GM12878 (cell line): ENCODE measurements at regions not wholly inside any gene's neighbourhood (a gene's known extent, or its start where the extent isn't known, plus 50 kb on each side); places are given as distances from the start of the nearest gene placed in this dataset.

Source experiments
- ATAC-seq: fragments of 200-7000 bp; cut with Tn5 transposase; 3 replicates; pipeline ENCODE4 v1.9.1; 2020; ENCODE audit warnings: mild to moderate bottlenecking, moderate library complexity
- BruUV-seq: library from RNA; stranded (reverse); fragments of 400-500 nt; replicated peaks from 2 replicates; lab custom pipeline; 2021; lab: Mats Ljungman, UMichigan
- CTCF ChIA-PET: fragments of 300-600 bp; sonication (Branson Sonifier 250); formaldehyde crosslinking; extraction: SDS; loops from one replicate; lab custom pipeline; 2021; ENCODE audit warnings: inconsistent platforms; lab: Yijun Ruan, JAX
- POLR2A ChIA-PET: fragments of 350-600 bp; formaldehyde crosslinking; extraction: SDS; loops from one replicate; lab custom pipeline; 2021; ENCODE audit warnings: inconsistent platforms; lab: Charles Lee
- RAD21 ChIA-PET: fragments of 300-600 bp; sonication (Branson Sonifier 250); formaldehyde crosslinking; loops from one replicate; lab custom pipeline; 2023; ENCODE audit warnings: antibody characterized with exemption; ENCODE audit not compliant: unreplicated experiment; lab: Charles Lee
- SMC1A ChIA-PET: fragments of 300-600 bp; sonication (Branson Sonifier 250); formaldehyde crosslinking; loops from one replicate; lab custom pipeline; 2023; ENCODE audit not compliant: unreplicated experiment, uncharacterized antibody; lab: Charles Lee
- DNase-seq: peaks from one replicate; pipeline ENCODE4 v3.0.0-alpha.2; 2011; ENCODE audit warnings: low read depth, low spot score
- FAIRE-seq: peaks from 3 replicates; lab custom pipeline; 2011; peaks lifted over from hg19 to GRCh38; lab: Jason Lieb, UNC
- H2AFZ ChIP-seq: 2 replicates; pipeline ENCODE4 v1.6.0; 2011; ENCODE audit warnings: low read depth, low read length, control low read depth; ENCODE audit not compliant: control insufficient read depth
- H3K27ac ChIP-seq: 2 replicates; pipeline ENCODE4 v1.5.1; 2011; ENCODE audit warnings: control low read depth; ENCODE audit not compliant: control insufficient read depth, insufficient read depth
- H3K27me3 ChIP-seq, 2 experiments: replicated peaks in 1 of 2; 2 replicates each; pipeline versions ENCODE4 v1.6.0 to v1.6.1; 2011; ENCODE audit warnings: low read length in 1 of 2; ENCODE audit not compliant: control insufficient read depth in 2 of 2, insufficient read depth in 2 of 2
- H3K36me3 ChIP-seq, 2 experiments: 2 replicates each; pipeline ENCODE4 v1.5.1; 2011; ENCODE audit warnings: low read length in 1 of 2; ENCODE audit not compliant: control insufficient read depth in 2 of 2, insufficient read depth in 2 of 2
- H3K4me1 ChIP-seq: 2 replicates; pipeline ENCODE4 v1.6.1; 2011; ENCODE audit warnings: mild to moderate bottlenecking, low read length, moderate library complexity, mixed read lengths; ENCODE audit not compliant: control insufficient read depth, insufficient read depth
- H3K4me2 ChIP-seq: 2 replicates; pipeline ENCODE4 v1.6.0; 2011; ENCODE audit warnings: control low read depth; ENCODE audit not compliant: control insufficient read depth, insufficient read depth
- H3K4me3 ChIP-seq: fragments of 200-600 bp; sonication (generic); 2 replicates; pipeline ENCODE4 v1.5.1; 2016
- H3K79me2 ChIP-seq: 2 replicates; pipeline ENCODE4 v1.6.0; 2011; ENCODE audit warnings: low read length; ENCODE audit not compliant: control insufficient read depth, insufficient read depth
- H3K9ac ChIP-seq: 2 replicates; pipeline ENCODE4 v1.8.0; 2011; ENCODE audit warnings: low read length, control low read depth, mixed read lengths; ENCODE audit not compliant: control insufficient read depth, insufficient read depth
- H3K9me3 ChIP-seq: replicated peaks from 3 replicates; pipeline ENCODE4 v1.5.1; 2011; ENCODE audit warnings: mild to moderate bottlenecking, low read length; ENCODE audit not compliant: control insufficient read depth, insufficient read depth
- H4K20me1 ChIP-seq: 2 replicates; pipeline ENCODE4 v1.6.0; 2011; ENCODE audit not compliant: control insufficient read depth, insufficient read depth
- CTCF ChIP-seq, 3 experiments: IDR thresholded peaks in 2 of 3; conservative IDR thresholded peaks in 1 of 3; 2 replicates each; pipeline ENCODE4 v1.5.1; 2011; ENCODE audit warnings: low read depth in 3 of 3, low read length in 3 of 3, mild to moderate bottlenecking in 3 of 3, control low read depth in 2 of 3, moderate library complexity in 2 of 3, inconsistent platforms in 1 of 3, mixed read lengths in 1 of 3; ENCODE audit not compliant: control insufficient read depth in 2 of 3, insufficient read depth in 1 of 3; ENCODE audit errors: extremely low read depth in 1 of 3
- POU2F2 ChIP-seq: IDR thresholded peaks from 3 replicates; pipeline ENCODE4 v1.6.1; 2011; ENCODE audit warnings: low read depth, mild to moderate bottlenecking, low read length, borderline replicate concordance
- RAD21 ChIP-seq: IDR thresholded peaks from 2 replicates; pipeline ENCODE4 v1.6.1; 2011; ENCODE audit warnings: mild to moderate bottlenecking, low read depth, low read length, moderate library complexity; ENCODE audit not compliant: insufficient read depth
- SMAD1 ChIP-seq: fragments of 450-650 bp; IDR thresholded peaks from 2 replicates; pipeline ENCODE4 v1.6.1; 2018; ENCODE audit warnings: mild to moderate bottlenecking, low read depth; ENCODE audit not compliant: partially characterized antibody
- WRNIP1 ChIP-seq: IDR thresholded peaks from 2 replicates; pipeline ENCODE4 v1.6.1; 2011; ENCODE audit warnings: low read depth, low read length, improper control_type of control experiment, borderline replicate concordance
- YY1 ChIP-seq: IDR thresholded peaks from 2 replicates; pipeline ENCODE4 v1.6.1; 2011; ENCODE audit warnings: low read depth, mild to moderate bottlenecking, low read length
- ZNF24 ChIP-seq: fragments of 450-650 bp; IDR thresholded peaks from 2 replicates; pipeline ENCODE4 v1.6.1; 2017; ENCODE audit warnings: antibody characterized with exemption, mild to moderate bottlenecking
- WGBS: methylation state at CpG from one replicate; pipeline ENCODE4 v1.1.6; 2016; ENCODE audit warnings: low lambda C conversion rate; ENCODE audit not compliant: insufficient replicate concordance, insufficient coverage; ENCODE audit errors: missing lambda C conversion rate; 5-methylcytosine and 5-hydroxymethylcytosine counted together
- in situ Hi-C: fragments of 300-500 bp; cut with MboI; formaldehyde crosslinking; loops from 9 replicates; pipeline ENCODE4 v1.14.3; 2018; ENCODE audit warnings: mixed read lengths
- intact Hi-C: fragments of 100-400 bp; cut with micrococcal nuclease; formaldehyde crosslinking; loops from one replicate; pipeline ENCODE4 v1.14.2; 2022; ENCODE audit not compliant: unreplicated experiment

GRCh38 chr11:95577716-95578460, 211.7 kb downstream of the FAM76B start:
- CTCF ChIA-PET, result interaction anchor here (0.8 to 3.2 kb wide), 16 partner anchors 12 to 425 kb away, joined by 3 to 21 read pairs (median 4); no protein-coding TSS in a partner anchor
- H3K9me3 ChIP-seq, result no peaks in the 10 kb centered on the region
- TF ChIP-seq POU2F2 (no peak), RAD21 (peak; percentile 45; the same call in 1 of the 2 replicates), SMAD1 (no peak), WRNIP1 (no peak), ZNF24 (no peak), YY1 (peak; percentile 44; the same call in 1 of the 2 replicates), CTCF (IDR thresholded peaks at IDR 0.05 in 2 of 3, conservative IDR thresholded peaks at IDR 0.05 in 1 of 3; ENCODE audit: control insufficient read depth in 2 of 3, extremely low read depth in 1 of 3, insufficient read depth in 1 of 3, low read depth in 3 of 3, low read length in 3 of 3) (peak; percentile 10 to 23 (median 11); a peak in 2 of 6 replicates)
- POLR2A ChIA-PET, result interaction anchor here (1.2 to 2.0 kb wide), 3 partner anchors 15 to 23 kb away, joined by 3 to 11 read pairs (median 5); no protein-coding TSS in a partner anchor
- H4K20me1 ChIP-seq, result no peaks in the 10 kb centered on the region
- no TSS peak for BruUV-seq
- no peak overlapping the region for H3K4me2 ChIP-seq
- DNase-seq, result no peak
- no peaks in the 10 kb centered on the region for H3K36me3 ChIP-seq
- intact Hi-C loops (loop anchor here (1.0 to 5.0 kb wide), 3 partner anchors 127 to 426 kb away; no protein-coding TSS in a partner anchor), in situ Hi-C loops (no loop called here)
- no peaks in the 10 kb centered on the region for H3K27me3 ChIP-seq
- no peak overlapping the region for H3K27ac ChIP-seq
- H3K9ac ChIP-seq, result no peak overlapping the region
- no peaks in the 10 kb centered on the region for H3K79me2 ChIP-seq
- SMC1A ChIA-PET, result interaction anchor here (0.6 to 4.1 kb wide), 17 partner anchors 11 to 426 kb away, joined by 3 to 48 read pairs (median 4); no protein-coding TSS in a partner anchor
- H3K4me1 ChIP-seq, result no peaks in the 10 kb centered on the region
- peak; percentile 85 for ATAC-seq
- RAD21 ChIA-PET, result interaction anchor here (1.0 to 3.9 kb wide), 10 partner anchors 10 to 426 kb away, joined by 3 to 25 read pairs (median 4); no protein-coding TSS in a partner anchor
- no peak overlapping the region for H3K4me3 ChIP-seq
- 31% methylated on average over 2 of the region's 2 CpGs for WGBS
- no peak overlapping the region for H2AFZ ChIP-seq
- no peak for FAIRE-seq
